ENCODE measurements at regions not wholly inside any gene's neighbourhood (a gene's known extent, or its start where the extent isn't known, plus 50 kb on each side); places are given as distances from the start of the nearest gene placed in this dataset.
"Not testable (repeated sequence)": the region's sequence is repeated elsewhere in the genome, so short reads cannot be mapped to it uniquely, and the experiment has no call there.

- not testable (repeated sequence) for H3K36me3 ChIP-seq (ENCODE audit: control insufficient read depth, insufficient read depth, low read length); H3K27me3 ChIP-seq (ENCODE audit: control insufficient read depth, insufficient read depth, low read length); H3K4me3 ChIP-seq (ENCODE audit: low read depth, low read length); DNase-seq (ENCODE audit: low read depth)
These were observed 79.5 kb upstream of the NBPF20 start for GRCh38 chr1:145504834-145505413.

GRCh38 chr1:145504310-145504709, 78.9 kb upstream of the NBPF20 start:
- H3K4me3 ChIP-seq (ENCODE audit: low read depth, low read length); H3K27me3 ChIP-seq (ENCODE audit: control insufficient read depth, insufficient read depth, low read length); H3K36me3 ChIP-seq (ENCODE audit: control insufficient read depth, insufficient read depth, low read length); DNase-seq (ENCODE audit: low read depth): not testable (repeated sequence)

GRCh38 chr1:145500251-145500650, 74.8 kb upstream of the NBPF20 start:
- not testable (repeated sequence) for H3K27me3 ChIP-seq (ENCODE audit: control insufficient read depth, insufficient read depth, low read length); DNase-seq (ENCODE audit: low read depth); H3K4me3 ChIP-seq (ENCODE audit: low read depth, low read length); H3K36me3 ChIP-seq (ENCODE audit: control insufficient read depth, insufficient read depth, low read length)

DNA sequence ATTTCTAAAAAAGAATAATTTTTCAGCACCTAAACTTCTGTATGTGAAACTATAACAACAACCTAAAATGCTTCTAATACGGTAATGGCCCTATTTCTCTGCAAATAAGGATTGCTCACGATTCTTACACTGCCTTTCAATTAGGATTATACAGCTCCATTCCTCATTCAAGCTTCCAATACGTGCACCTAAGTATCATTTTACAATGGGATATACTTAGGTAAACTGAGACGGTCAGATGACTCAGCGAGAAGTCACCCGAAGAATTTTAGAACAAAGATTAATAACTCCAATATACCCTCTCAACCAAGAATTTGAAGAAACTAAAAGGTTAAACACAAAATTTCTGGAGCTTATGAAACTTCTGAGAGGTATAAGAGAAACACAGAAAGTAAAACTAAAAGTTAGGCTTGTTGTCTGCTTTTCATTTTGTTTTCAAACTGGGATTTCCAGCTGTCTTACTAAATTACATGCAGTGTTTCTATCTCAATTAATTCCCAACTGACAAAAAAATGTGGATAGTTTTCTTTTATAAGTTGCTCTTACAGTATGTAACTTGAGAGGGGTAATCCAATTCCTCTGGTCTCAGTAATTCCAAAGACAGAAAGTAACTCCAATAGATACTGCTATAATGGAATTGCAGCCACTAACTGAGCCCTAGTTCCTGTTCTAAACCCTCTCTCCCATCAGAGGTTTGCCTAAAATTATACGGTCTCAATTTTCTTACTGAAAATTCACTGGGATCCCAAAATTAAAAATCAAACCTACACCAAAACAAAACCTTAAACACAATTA, 69.9 kb upstream of the NBPF20 start:
- H3K36me3 ChIP-seq (ENCODE audit: control insufficient read depth, insufficient read depth, low read length); DNase-seq (ENCODE audit: low read depth); H3K4me3 ChIP-seq (ENCODE audit: low read depth, low read length); H3K27me3 ChIP-seq (ENCODE audit: control insufficient read depth, insufficient read depth, low read length): not testable (repeated sequence)

- DNase-seq (ENCODE audit: low read depth); H3K4me3 ChIP-seq (ENCODE audit: low read depth, low read length); H3K27me3 ChIP-seq (ENCODE audit: control insufficient read depth, insufficient read depth, low read length); H3K36me3 ChIP-seq (ENCODE audit: control insufficient read depth, insufficient read depth, low read length): not testable (repeated sequence)
These were observed 63.0 kb upstream of the NBPF20 start for GRCh38 chr1:145488193-145488933.

GRCh38 chr1:145487156-145487555, 61.8 kb upstream of the NBPF20 start:
- not testable (repeated sequence) for H3K36me3 ChIP-seq (ENCODE audit: control insufficient read depth, insufficient read depth, low read length); DNase-seq (ENCODE audit: low read depth); H3K27me3 ChIP-seq (ENCODE audit: control insufficient read depth, insufficient read depth, low read length)
- peak overlapping the region; percentile 6 for H3K4me3 ChIP-seq (ENCODE audit: low read depth, low read length)

DNA sequence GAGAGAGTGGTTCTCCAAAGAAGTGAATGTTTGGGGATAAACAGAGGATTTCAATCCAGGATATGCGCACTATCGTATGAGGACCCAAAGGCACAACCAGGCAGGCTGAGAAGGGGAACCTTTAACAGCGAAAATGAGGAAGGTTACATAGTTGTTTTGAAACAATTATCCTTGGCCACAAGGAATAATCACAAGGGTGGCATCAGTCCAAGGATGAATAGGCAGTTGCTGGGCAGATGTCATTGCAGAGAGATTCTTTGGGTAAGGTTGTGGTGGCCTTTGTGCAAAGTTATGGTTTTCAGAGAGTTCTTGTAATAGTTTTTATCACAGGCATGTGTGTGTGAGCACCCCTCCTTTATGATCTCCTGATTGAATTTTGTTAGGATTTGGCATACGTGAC, 58.9 kb upstream of the NBPF20 start:
- H3K36me3 ChIP-seq (ENCODE audit: control insufficient read depth, insufficient read depth, low read length); DNase-seq (ENCODE audit: low read depth); H3K27me3 ChIP-seq (ENCODE audit: control insufficient read depth, insufficient read depth, low read length); H3K4me3 ChIP-seq (ENCODE audit: low read depth, low read length): not testable (repeated sequence)

DNA sequence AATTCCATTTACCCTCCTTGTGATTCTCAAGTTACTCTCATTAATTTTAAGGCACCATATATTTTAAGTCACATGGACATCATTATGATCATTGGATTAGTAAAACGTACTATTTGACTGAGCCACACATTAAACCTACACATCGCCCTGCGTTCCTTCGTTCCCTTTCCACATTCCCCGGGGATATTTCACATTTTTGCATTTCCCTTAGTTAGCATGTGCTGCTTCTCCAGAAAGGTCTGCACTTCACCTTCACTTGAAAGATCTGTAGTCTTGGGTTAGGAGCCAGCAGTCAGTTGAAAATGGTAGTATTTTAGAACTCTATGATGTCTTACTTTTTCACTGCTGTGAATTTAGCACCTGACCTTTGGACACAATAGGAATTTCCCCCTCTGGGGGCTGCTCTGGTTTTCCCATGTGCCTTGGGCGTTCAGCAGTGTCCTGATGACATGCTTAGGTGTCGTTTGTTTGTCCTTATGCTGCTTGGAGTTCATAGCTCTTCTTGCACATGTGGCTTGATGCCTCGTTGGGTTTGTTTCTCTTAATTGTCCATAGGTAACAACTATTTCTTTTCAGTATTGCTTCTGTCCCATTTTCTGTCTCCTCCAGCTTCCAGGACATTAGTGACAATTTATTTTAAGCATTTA, 56.9 kb upstream of the NBPF20 start:
- not testable (repeated sequence) for H3K27me3 ChIP-seq (ENCODE audit: control insufficient read depth, insufficient read depth, low read length); H3K36me3 ChIP-seq (ENCODE audit: control insufficient read depth, insufficient read depth, low read length); H3K4me3 ChIP-seq (ENCODE audit: low read depth, low read length); DNase-seq (ENCODE audit: low read depth)

GRCh38 chr1:145475962-145476361, 50.6 kb upstream of the NBPF20 start:
- H3K27me3 ChIP-seq (ENCODE audit: control insufficient read depth, insufficient read depth, low read length); DNase-seq (ENCODE audit: low read depth); H3K36me3 ChIP-seq (ENCODE audit: control insufficient read depth, insufficient read depth, low read length): not testable (repeated sequence)
- peak overlapping the region; percentile 37 for H3K4me3 ChIP-seq (ENCODE audit: low read depth, low read length)

DNA sequence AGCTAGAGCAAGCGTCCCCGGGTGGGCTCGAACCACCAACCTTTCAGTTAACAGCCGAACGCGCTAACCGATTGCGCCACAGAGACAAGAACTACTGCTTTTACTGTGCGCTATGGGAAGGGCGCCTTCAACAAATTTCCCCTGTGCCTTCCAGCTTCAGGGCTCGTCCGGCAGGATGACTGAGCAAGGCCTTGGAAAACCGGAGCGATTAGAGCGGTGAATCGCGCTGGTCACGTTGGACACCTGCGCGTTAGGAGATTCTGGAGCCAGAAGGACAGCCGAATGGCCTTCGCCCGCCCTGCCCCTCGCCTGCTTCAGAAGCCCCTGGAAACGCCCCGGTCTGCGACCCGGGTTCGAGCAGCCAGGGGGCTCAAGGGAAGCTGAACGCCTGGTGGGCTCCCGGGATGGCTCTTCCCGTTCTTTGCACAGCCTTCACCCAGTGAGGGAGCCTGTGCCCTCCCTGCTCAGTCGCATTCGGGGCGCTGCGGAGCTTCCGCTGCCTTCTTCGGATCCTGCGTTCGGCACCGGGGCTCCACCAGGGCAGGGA, 50.0 kb upstream of the NBPF20 start:
- not testable (repeated sequence) for H3K27me3 ChIP-seq (ENCODE audit: control insufficient read depth, insufficient read depth, low read length); DNase-seq (ENCODE audit: low read depth); H3K36me3 ChIP-seq (ENCODE audit: control insufficient read depth, insufficient read depth, low read length)
- H3K4me3 ChIP-seq (ENCODE audit: low read depth, low read length) = peak overlapping the region; percentile 37

Measured in kidney epithelial cell (primary cell).